Neuronal stem cell (in vitro differentiated cells): ENCODE measurements at regions not wholly inside any gene's neighbourhood (a gene's known extent, or its start where the extent isn't known, plus 50 kb on each side); places are given as distances from the start of the nearest gene placed in this dataset.

Source experiments
- DNase-seq: peaks from one replicate; pipeline ENCODE4 v3.0.0-alpha.2; 2013; ENCODE audit warnings: low spot score
- H2AFZ ChIP-seq: one replicate; pipeline ENCODE4 v1.6.1; 2013; ENCODE audit warnings: mild to moderate bottlenecking, low read length, inconsistent platforms
- H2AK5ac ChIP-seq: 2 replicates; pipeline ENCODE4 v1.6.1; 2013; ENCODE audit warnings: low read depth, mild to moderate bottlenecking, inconsistent platforms, low read length, moderate library complexity, mixed read lengths
- H2BK120ac ChIP-seq: 2 replicates; pipeline ENCODE4 v1.6.1; 2013; ENCODE audit warnings: low read depth, mild to moderate bottlenecking, inconsistent platforms, low read length, moderate library complexity, mixed read lengths
- H2BK12ac ChIP-seq: one replicate; pipeline ENCODE4 v1.6.1; 2013; ENCODE audit warnings: low read length, inconsistent platforms
- H2BK15ac ChIP-seq: 2 replicates; pipeline ENCODE4 v1.6.1; 2013; ENCODE audit warnings: mild to moderate bottlenecking, low read length, inconsistent platforms, mixed read lengths
- H2BK5ac ChIP-seq: one replicate; pipeline ENCODE4 v1.6.1; 2013; ENCODE audit warnings: inconsistent platforms, mild to moderate bottlenecking, low read length, moderate library complexity
- H3K14ac ChIP-seq: one replicate; pipeline ENCODE4 v1.6.1; 2013; ENCODE audit warnings: low read length, inconsistent platforms
- H3K18ac ChIP-seq: 2 replicates; pipeline ENCODE4 v1.6.1; 2013; ENCODE audit warnings: low read length, inconsistent platforms
- H3K23ac ChIP-seq: 2 replicates; pipeline ENCODE4 v1.6.1; 2013; ENCODE audit warnings: low read depth, mild to moderate bottlenecking, mixed read lengths, low read length, inconsistent platforms; ENCODE audit not compliant: poor library complexity
- H3K27ac ChIP-seq: replicated peaks from 3 replicates; pipeline ENCODE4 v1.5.1; 2013; ENCODE audit warnings: low read length, inconsistent platforms
- H3K27me3 ChIP-seq, 3 experiments: 2 replicates each; pipeline ENCODE4 v1.6.1; 2013; ENCODE audit warnings: low read length in 3 of 3, mild to moderate bottlenecking in 2 of 3, inconsistent platforms in 1 of 3, low read depth in 1 of 3, mixed read lengths in 1 of 3, moderate library complexity in 1 of 3; ENCODE audit not compliant: control insufficient read depth in 3 of 3, insufficient read depth in 3 of 3
- H3K36me3 ChIP-seq, 2 donors: replicated peaks in 1 of 2; 2 replicates each; pipeline ENCODE4 v1.6.1; 2013; ENCODE audit warnings: low read length in 2 of 2; ENCODE audit not compliant: control insufficient read depth in 2 of 2, insufficient read depth in 2 of 2
- H3K4ac ChIP-seq: 2 replicates; pipeline ENCODE4 v1.6.1; 2013; ENCODE audit warnings: inconsistent platforms, mild to moderate bottlenecking, low read length, moderate library complexity
- H3K4me1 ChIP-seq, 2 donors: 1 replicate in 1 of 2; 2 replicates in 1 of 2; pipeline ENCODE4 v1.6.1; 2013; ENCODE audit warnings: low read length in 2 of 2, low read depth in 1 of 2; ENCODE audit not compliant: control insufficient read depth in 2 of 2, insufficient read depth in 1 of 2
- H3K4me2 ChIP-seq: one replicate; pipeline ENCODE4 v1.6.1; 2013; ENCODE audit warnings: mild to moderate bottlenecking, low read length, inconsistent platforms; ENCODE audit not compliant: insufficient read depth, poor library complexity, severe bottlenecking
- H3K4me3 ChIP-seq, 2 donors: 2 replicates each; pipeline ENCODE4 v1.5.1; 2013; ENCODE audit warnings: low read length in 2 of 2, mild to moderate bottlenecking in 2 of 2, inconsistent platforms in 1 of 2, moderate library complexity in 1 of 2
- H3K79me1 ChIP-seq: one replicate; pipeline ENCODE4 v1.6.1; 2013; ENCODE audit warnings: low read depth, mild to moderate bottlenecking, inconsistent platforms, low read length, moderate library complexity
- H3K9ac ChIP-seq: one replicate; pipeline ENCODE4 v1.6.1; 2013; ENCODE audit warnings: mild to moderate bottlenecking, low read depth, low read length, inconsistent platforms; ENCODE audit not compliant: poor library complexity
- H3K9me3 ChIP-seq, 2 donors: replicated peaks in 1 of 2; 2 replicates each; pipeline versions ENCODE3 to v1.6.1; 2013; ENCODE audit warnings: low read length in 2 of 2, mild to moderate bottlenecking in 2 of 2, inconsistent platforms in 1 of 2, low read depth in 1 of 2, mixed read lengths in 1 of 2, moderate library complexity in 1 of 2; ENCODE audit not compliant: control insufficient read depth in 2 of 2, insufficient read depth in 1 of 2
- H4K8ac ChIP-seq: one replicate; pipeline ENCODE4 v1.6.1; 2013; ENCODE audit warnings: low read depth, mild to moderate bottlenecking, inconsistent platforms, low read length, moderate library complexity
- H4K91ac ChIP-seq: one replicate; pipeline ENCODE4 v1.6.1; 2013; ENCODE audit warnings: low read length, low read depth, mild to moderate bottlenecking, inconsistent platforms; ENCODE audit not compliant: poor library complexity
- WGBS, 2 donors: extraction: QIAGEN DNeasy Blood & Tissue Kit; methylation state at CpG; one replicate each; pipeline ENCODE4 v1.1.7; 2013; ENCODE audit warnings: missing lambda C conversion rate in 2 of 2, mixed read lengths in 1 of 2; ENCODE audit not compliant: insufficient read length in 2 of 2, insufficient replicate concordance in 1 of 2; ENCODE audit errors: extremely low coverage in 2 of 2; 5-methylcytosine and 5-hydroxymethylcytosine counted together

- DNase-seq = no peak
- no peak overlapping the region for H3K4ac ChIP-seq
- no peak overlapping the region for H3K27ac ChIP-seq
- H2BK120ac ChIP-seq = no peak overlapping the region
- no peak overlapping the region for H2BK5ac ChIP-seq
- no peak overlapping the region for H3K4me3 ChIP-seq
- no peak overlapping the region for H2BK15ac ChIP-seq
- H3K79me1 ChIP-seq = no peaks in the 10 kb centered on the region
- no peak overlapping the region for H4K91ac ChIP-seq
- H3K9me3 ChIP-seq = no peaks in the 10 kb centered on the region
- no peak overlapping the region for H2AFZ ChIP-seq
- H3K4me2 ChIP-seq = no peak overlapping the region
- peaks cover 4 to 6% of the 10 kb centered on the region in 2 donors for H3K4me1 ChIP-seq
- no peak overlapping the region for H3K9ac ChIP-seq
- H3K14ac ChIP-seq = no peak overlapping the region
- H4K8ac ChIP-seq = no peak overlapping the region
- no CpG with 5 or more reads among the region's 2 CpGs for WGBS, 2 donors
- no peak overlapping the region for H3K18ac ChIP-seq
- no peak overlapping the region for H2BK12ac ChIP-seq
- no peak overlapping the region for H2AK5ac ChIP-seq
- no peaks in the 10 kb centered on the region for H3K27me3 ChIP-seq
- no peak overlapping the region for H3K23ac ChIP-seq
- no peaks in the 10 kb centered on the region for H3K36me3 ChIP-seq
Observed at GRCh38 chr4:67087897-67088296, 457.4 kb downstream of the CENPC start.

- Histone ChIP-seq H3K27ac (no peak overlapping the region), H3K23ac (no peak overlapping the region), H2BK15ac (no peak overlapping the region), H3K4me1 (peaks cover 4 to 6% of the 10 kb centered on the region in 2 donors), H2BK12ac (no peak overlapping the region), H3K79me1 (no peaks in the 10 kb centered on the region), H3K4me2 (no peak overlapping the region), H3K18ac (no peak overlapping the region), H3K14ac (no peak overlapping the region), H2AK5ac (no peak overlapping the region), H3K36me3 (no peaks in the 10 kb centered on the region), H4K91ac (no peak overlapping the region), H3K27me3 (no peaks in the 10 kb centered on the region), H3K4ac (no peak overlapping the region), H2AFZ (peak overlapping the region; percentile 4), H4K8ac (no peak overlapping the region), H3K9me3 (no peaks in the 10 kb centered on the region), H2BK5ac (no peak overlapping the region), H2BK120ac (no peak overlapping the region), H3K4me3 (no peak overlapping the region), H3K9ac (no peak overlapping the region)
- no peak for DNase-seq
- no CpG with 5 or more reads among the region's 2 CpGs for WGBS, 2 donors
Observed at GRCh38 chr4:67084783-67085182, 460.5 kb downstream of the CENPC start.

- H2BK5ac ChIP-seq = no peak overlapping the region
Observed at GRCh38 chr4:67083496-67083895, 461.8 kb downstream of the CENPC start.

GRCh38 chr4:67082746-67083145 lies 462.6 kb downstream of the CENPC start:
- no peak overlapping the region for H2BK5ac ChIP-seq
- H3K9me3 ChIP-seq = no peaks in the 10 kb centered on the region
- peaks cover 4 to 6% of the 10 kb centered on the region in 2 donors for H3K4me1 ChIP-seq
- no peak overlapping the region for H2BK12ac ChIP-seq
- no peak overlapping the region for H3K23ac ChIP-seq
- H3K4ac ChIP-seq = no peak overlapping the region
- no peak for DNase-seq
- H4K8ac ChIP-seq = no peak overlapping the region
- H2BK120ac ChIP-seq = no peak overlapping the region
- no peak overlapping the region for H3K4me3 ChIP-seq
- H2AK5ac ChIP-seq = no peak overlapping the region
- no CpG with 5 or more reads among the region's 5 CpGs for WGBS, 2 donors
- H3K27me3 ChIP-seq = no peaks in the 10 kb centered on the region
- no peak overlapping the region for H3K18ac ChIP-seq
- no peak overlapping the region for H3K9ac ChIP-seq
- H3K14ac ChIP-seq = no peak overlapping the region
- H4K91ac ChIP-seq = no peak overlapping the region
- no peak overlapping the region for H2BK15ac ChIP-seq
- H2AFZ ChIP-seq = no peak overlapping the region
- no peaks in the 10 kb centered on the region for H3K79me1 ChIP-seq
- no peak overlapping the region for H3K27ac ChIP-seq
- no peaks in the 10 kb centered on the region for H3K36me3 ChIP-seq
- H3K4me2 ChIP-seq = no peak overlapping the region

More at GRCh38 chr4:67083496-67083895, 461.8 kb downstream of the CENPC start:
- Histone ChIP-seq H4K91ac (no peak overlapping the region), H2BK15ac (no peak overlapping the region), H3K23ac (no peak overlapping the region), H3K9me3 (no peaks in the 10 kb centered on the region), H3K14ac (no peak overlapping the region), H3K18ac (no peak overlapping the region), H3K27me3 (no peaks in the 10 kb centered on the region), H3K4me1 (peaks cover 4 to 6% of the 10 kb centered on the region in 2 donors), H3K9ac (no peak overlapping the region), H3K4ac (no peak overlapping the region), H3K79me1 (no peaks in the 10 kb centered on the region), H2BK120ac (no peak overlapping the region), H2AK5ac (no peak overlapping the region), H4K8ac (no peak overlapping the region), H2BK12ac (no peak overlapping the region), H3K4me3 (no peak overlapping the region), H3K36me3 (no peaks in the 10 kb centered on the region), H3K27ac (peak overlapping the region; percentile 85), H2AFZ (peak overlapping the region; percentile 69), H3K4me2 (no peak overlapping the region)
- no CpG with 5 or more reads among the region's 5 CpGs for WGBS, 2 donors
- no peak for DNase-seq
